GM06990 (cell line): ENCODE measurements at regions not wholly inside any gene's neighbourhood (a gene's known extent, or its start where the extent isn't known, plus 50 kb on each side); places are given as distances from the start of the nearest gene placed in this dataset.

Source experiments
- DNase-seq: peaks from one replicate; pipeline ENCODE4 v3.0.0-alpha.2; 2011; ENCODE audit not compliant: insufficient read length; ENCODE audit errors: extremely low read depth
- H3K27me3 ChIP-seq: replicated peaks from 2 replicates; pipeline ENCODE4 v1.6.0; 2011; ENCODE audit warnings: low read length; ENCODE audit not compliant: control insufficient read depth, insufficient read depth
- H3K36me3 ChIP-seq: 2 replicates; pipeline ENCODE4 v1.5.1; 2011; ENCODE audit warnings: low read length; ENCODE audit not compliant: control insufficient read depth, insufficient read depth
- H3K4me3 ChIP-seq: replicated peaks from 2 replicates; pipeline ENCODE4 v1.5.1; 2011; ENCODE audit warnings: low read depth, mild to moderate bottlenecking, control low read depth, low read length
- CTCF ChIP-seq: IDR thresholded peaks from 2 replicates; pipeline ENCODE4 v1.5.1; 2011; ENCODE audit warnings: low read length, control low read depth, mild to moderate bottlenecking, inconsistent platforms; ENCODE audit not compliant: insufficient read depth, poor library complexity, severe bottlenecking

- no peaks in the 10 kb centered on the region for H3K36me3 ChIP-seq
- no peak for TF ChIP-seq CTCF
- DNase-seq: no peak
- H3K4me3 ChIP-seq: no peak overlapping the region
- peaks cover 2% of the 10 kb centered on the region for H3K27me3 ChIP-seq
These were observed 112.9 kb upstream of the NOCT start for GRCh38 chr4:138902705-138903104.

- no peak overlapping the region for H3K4me3 ChIP-seq
- no peaks in the 10 kb centered on the region; the same call in 1 of the 2 replicates for H3K27me3 ChIP-seq
- TF ChIP-seq CTCF: no peak
- DNase-seq: no peak
- no peaks in the 10 kb centered on the region for H3K36me3 ChIP-seq
These were observed 114.4 kb upstream of the NOCT start for GRCh38 chr4:138901177-138901576.

GRCh38 chr4:138899999-138900398 lies 115.6 kb upstream of the NOCT start:
- no peak for TF ChIP-seq CTCF
- Histone ChIP-seq H3K27me3 (no peaks in the 10 kb centered on the region; the same call in 1 of the 2 replicates), H3K36me3 (no peaks in the 10 kb centered on the region), H3K4me3 (no peak overlapping the region)
- no peak for DNase-seq

GRCh38 chr4:138898282-138898681 lies 117.3 kb upstream of the NOCT start:
- H3K36me3 ChIP-seq: no peaks in the 10 kb centered on the region
- no peaks in the 10 kb centered on the region; the same call in 1 of the 2 replicates for H3K27me3 ChIP-seq
- no peak overlapping the region for H3K4me3 ChIP-seq
- DNase-seq: no peak
- no peak for TF ChIP-seq CTCF

- Histone ChIP-seq H3K27me3 (no peaks in the 10 kb centered on the region; the same call in 1 of the 2 replicates), H3K4me3 (no peak overlapping the region), H3K36me3 (no peaks in the 10 kb centered on the region)
- no peak for DNase-seq
- TF ChIP-seq CTCF: no peak
These were observed 117.8 kb upstream of the NOCT start for GRCh38 chr4:138897811-138898226.

GRCh38 chr4:138894709-138895108 lies 120.9 kb upstream of the NOCT start:
- no peak for TF ChIP-seq CTCF

More at GRCh38 chr4:138894709-138895108, 120.9 kb upstream of the NOCT start:
- Histone ChIP-seq H3K36me3 (no peaks in the 10 kb centered on the region), H3K4me3 (no peak overlapping the region), H3K27me3 (no peaks in the 10 kb centered on the region; the same call in 1 of the 2 replicates)
- DNase-seq: no peak
